ENCODE measurements at regions not wholly inside any gene's neighbourhood (a gene's known extent, or its start where the extent isn't known, plus 50 kb on each side); places are given as distances from the start of the nearest gene placed in this dataset.

- ATAC-seq (ENCODE audit: poor library complexity), result no peak
- intact Hi-C loops (cut with DNase I), result no loop called here
- no peak for DNase-seq
These were observed 143.4 kb downstream of the SYF2 start for GRCh38 chr1:25088946-25089345.

- ATAC-seq (ENCODE audit: poor library complexity) (no peak), DNase-seq (no peak)
- intact Hi-C loops (cut with DNase I), result no loop called here
These were observed 144.1 kb downstream of the SYF2 start for GRCh38 chr1:25088180-25088701.

GRCh38 chr1:25086518-25087079, 145.7 kb downstream of the SYF2 start:
- DNase-seq (no peak), ATAC-seq (ENCODE audit: poor library complexity) (no peak)
- intact Hi-C loops (cut with DNase I), result no loop called here

GRCh38 chr1:25084407-25084806, 147.9 kb downstream of the SYF2 start:
- intact Hi-C loops (cut with DNase I), result no loop called here
- no peak for ATAC-seq (ENCODE audit: poor library complexity)
- no peak for DNase-seq

GRCh38 chr1:25083481-25084345, 148.6 kb downstream of the SYF2 start:
- no peak for ATAC-seq (ENCODE audit: poor library complexity)
- DNase-seq, result peak; percentile 28
- intact Hi-C loops (cut with DNase I), result no loop called here

GRCh38 chr1:25082995-25083394, 149.3 kb downstream of the SYF2 start:
- DNase-seq (peak; percentile 10), ATAC-seq (ENCODE audit: poor library complexity) (no peak)
- intact Hi-C loops (cut with DNase I), result no loop called here

GRCh38 chr1:25082216-25082899, 149.9 kb downstream of the SYF2 start:
- DNase-seq (peak; percentile 14), ATAC-seq (ENCODE audit: poor library complexity) (no peak)
- intact Hi-C loops (cut with DNase I), result no loop called here

GRCh38 chr1:25081496-25081895, 150.8 kb downstream of the SYF2 start:
- intact Hi-C loops (cut with DNase I), result no loop called here
- DNase-seq (no peak), ATAC-seq (ENCODE audit: poor library complexity) (no peak)

- no peak for ATAC-seq (ENCODE audit: poor library complexity)
- intact Hi-C loops (cut with DNase I), result no loop called here
- DNase-seq, result peak; percentile 35
These were observed 150.5 kb upstream of the RUNX3 start for GRCh38 chr1:25080294-25081209.

- ATAC-seq (ENCODE audit: poor library complexity), result no peak
- intact Hi-C loops (cut with DNase I), result no loop called here
- no peak for DNase-seq
These were observed 149.0 kb upstream of the RUNX3 start for GRCh38 chr1:25079048-25079447.

- DNase-seq (no peak), ATAC-seq (ENCODE audit: poor library complexity) (no peak)
- intact Hi-C loops (cut with DNase I), result no loop called here
These were observed 144.5 kb upstream of the RUNX3 start for GRCh38 chr1:25074351-25075227.

- ATAC-seq (ENCODE audit: poor library complexity), result no peak
- no peak for DNase-seq
- intact Hi-C loops (cut with DNase I), result no loop called here
These were observed 143.7 kb upstream of the RUNX3 start for GRCh38 chr1:25073640-25074270.

- intact Hi-C loops (cut with DNase I), result no loop called here
- DNase-seq (no peak), ATAC-seq (ENCODE audit: poor library complexity) (no peak)
These were observed 142.4 kb upstream of the RUNX3 start for GRCh38 chr1:25072461-25072860.

- ATAC-seq (ENCODE audit: poor library complexity) (no peak), DNase-seq (no peak)
- intact Hi-C loops (cut with DNase I), result no loop called here
These were observed 138.8 kb upstream of the RUNX3 start for GRCh38 chr1:25068829-25069228.

GRCh38 chr1:25068316-25068715, 138.2 kb upstream of the RUNX3 start:
- intact Hi-C loops (cut with DNase I), result no loop called here
- DNase-seq (no peak), ATAC-seq (ENCODE audit: poor library complexity) (no peak)

- no peak for DNase-seq
- no peak for ATAC-seq (ENCODE audit: poor library complexity)
- intact Hi-C loops (cut with DNase I), result no loop called here
These were observed 137.6 kb upstream of the RUNX3 start for GRCh38 chr1:25067518-25068251.

Data from Right ventricle myocardium superior (tissue), 1 donor.